MCF 10A (cell line): ENCODE measurements at regions not wholly inside any gene's neighbourhood (a gene's known extent, or its start where the extent isn't known, plus 50 kb on each side); places are given as distances from the start of the nearest gene placed in this dataset.

Experiments
- BruUV-seq: library from RNA; stranded (reverse); fragments of 400-500 nt; replicated peaks from 2 replicates; lab custom pipeline; 2021; lab: Mats Ljungman, UMichigan
- CTCF ChIA-PET: fragments of 300-600 bp; sonication (Branson Sonifier 250); formaldehyde crosslinking; extraction: SDS; loops from one replicate; lab custom pipeline; 2021; ENCODE audit warnings: antibody characterized with exemption, inconsistent platforms; lab: Yijun Ruan, JAX
- POLR2A ChIA-PET: fragments of 300-600, 350-650 bp; sonication (Branson Sonifier 250); formaldehyde crosslinking; extraction: SDS; loops from one replicate; lab custom pipeline; 2020; ENCODE audit warnings: antibody characterized with exemption, inconsistent platforms; lab: Yijun Ruan, JAX
- DNase-seq: peaks from one replicate; pipeline ENCODE4 v3.0.0-alpha.2; 2018; ENCODE audit not compliant: unreplicated experiment
- H3K27ac Mint-ChIP-seq: one replicate; pipeline ENCODE4 v1.8.0; 2022; ENCODE audit warnings: mild to moderate bottlenecking, low read depth, mixed read lengths; ENCODE audit not compliant: unreplicated experiment
- H3K27me3 Mint-ChIP-seq: one replicate; pipeline ENCODE4 v1.8.0; 2022; ENCODE audit warnings: mixed read lengths; ENCODE audit not compliant: insufficient read depth, unreplicated experiment
- H3K36me3 Mint-ChIP-seq: one replicate; pipeline ENCODE4 v1.8.0; 2022; ENCODE audit warnings: mild to moderate bottlenecking, moderate library complexity, mixed read lengths; ENCODE audit not compliant: insufficient read depth, unreplicated experiment
- H3K4me1 Mint-ChIP-seq: one replicate; pipeline ENCODE4 v1.8.0; 2022; ENCODE audit warnings: mixed read lengths; ENCODE audit not compliant: insufficient read depth, unreplicated experiment
- H3K4me3 Mint-ChIP-seq: one replicate; pipeline ENCODE4 v1.8.0; 2022; ENCODE audit warnings: mild to moderate bottlenecking, moderate library complexity, mixed read lengths; ENCODE audit not compliant: unreplicated experiment
- H3K9me3 Mint-ChIP-seq: one replicate; pipeline ENCODE4 v1.8.0; 2022; ENCODE audit warnings: mixed read lengths; ENCODE audit not compliant: unreplicated experiment
- intact Hi-C: fragments of 100-400 bp; cut with micrococcal nuclease; formaldehyde crosslinking; loops from 2 replicates; pipeline ENCODE4 v1.14.1; 2022
- TF ChIP-seq, protein P1 (sequence below): fragments of 200-600 bp; IDR thresholded peaks from one replicate; pipeline ENCODE4 v1.8.0; 2022; ENCODE audit warnings: antibody characterized with exemption, mild to moderate bottlenecking; ENCODE audit not compliant: unreplicated experiment

DNA sequence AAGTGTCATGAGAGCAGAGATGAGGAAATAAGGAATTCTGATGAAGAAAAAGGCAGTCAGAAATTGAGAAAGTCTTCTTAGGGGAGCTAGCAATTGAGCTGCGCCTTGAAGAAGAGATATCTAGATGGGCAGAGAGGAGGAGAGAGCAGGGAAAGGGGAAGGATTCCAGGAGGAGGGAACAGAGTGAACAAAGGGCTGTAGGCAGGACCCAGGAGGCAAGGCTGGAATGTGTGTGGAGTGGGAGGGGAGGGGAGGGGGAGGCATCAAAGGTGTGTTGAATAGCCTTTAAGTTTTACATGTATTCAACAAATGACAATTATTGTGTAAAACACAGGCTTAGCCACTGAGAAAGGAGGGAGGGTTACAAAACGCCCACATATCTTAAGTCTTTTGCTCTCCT lies 164.5 kb downstream of the TDRD15 start:
- H3K27ac Mint-ChIP-seq = peak overlapping the region; percentile 47
- peaks cover 18% of the 10 kb centered on the region for H3K27me3 Mint-ChIP-seq
- H3K4me3 Mint-ChIP-seq = no peak overlapping the region
- TF ChIP-seq, protein P1, sequence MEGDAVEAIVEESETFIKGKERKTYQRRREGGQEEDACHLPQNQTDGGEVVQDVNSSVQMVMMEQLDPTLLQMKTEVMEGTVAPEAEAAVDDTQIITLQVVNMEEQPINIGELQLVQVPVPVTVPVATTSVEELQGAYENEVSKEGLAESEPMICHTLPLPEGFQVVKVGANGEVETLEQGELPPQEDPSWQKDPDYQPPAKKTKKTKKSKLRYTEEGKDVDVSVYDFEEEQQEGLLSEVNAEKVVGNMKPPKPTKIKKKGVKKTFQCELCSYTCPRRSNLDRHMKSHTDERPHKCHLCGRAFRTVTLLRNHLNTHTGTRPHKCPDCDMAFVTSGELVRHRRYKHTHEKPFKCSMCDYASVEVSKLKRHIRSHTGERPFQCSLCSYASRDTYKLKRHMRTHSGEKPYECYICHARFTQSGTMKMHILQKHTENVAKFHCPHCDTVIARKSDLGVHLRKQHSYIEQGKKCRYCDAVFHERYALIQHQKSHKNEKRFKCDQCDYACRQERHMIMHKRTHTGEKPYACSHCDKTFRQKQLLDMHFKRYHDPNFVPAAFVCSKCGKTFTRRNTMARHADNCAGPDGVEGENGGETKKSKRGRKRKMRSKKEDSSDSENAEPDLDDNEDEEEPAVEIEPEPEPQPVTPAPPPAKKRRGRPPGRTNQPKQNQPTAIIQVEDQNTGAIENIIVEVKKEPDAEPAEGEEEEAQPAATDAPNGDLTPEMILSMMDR = no peak
- intact Hi-C loops = no loop called here
- ChIA-PET CTCF (no interaction called here), POLR2A (no interaction called here)
- BruUV-seq = no TSS peak
- DNase-seq = no peak
- H3K36me3 Mint-ChIP-seq = no peaks in the 10 kb centered on the region
- no peaks in the 10 kb centered on the region for H3K4me1 Mint-ChIP-seq
- no peaks in the 10 kb centered on the region for H3K9me3 Mint-ChIP-seq

DNA sequence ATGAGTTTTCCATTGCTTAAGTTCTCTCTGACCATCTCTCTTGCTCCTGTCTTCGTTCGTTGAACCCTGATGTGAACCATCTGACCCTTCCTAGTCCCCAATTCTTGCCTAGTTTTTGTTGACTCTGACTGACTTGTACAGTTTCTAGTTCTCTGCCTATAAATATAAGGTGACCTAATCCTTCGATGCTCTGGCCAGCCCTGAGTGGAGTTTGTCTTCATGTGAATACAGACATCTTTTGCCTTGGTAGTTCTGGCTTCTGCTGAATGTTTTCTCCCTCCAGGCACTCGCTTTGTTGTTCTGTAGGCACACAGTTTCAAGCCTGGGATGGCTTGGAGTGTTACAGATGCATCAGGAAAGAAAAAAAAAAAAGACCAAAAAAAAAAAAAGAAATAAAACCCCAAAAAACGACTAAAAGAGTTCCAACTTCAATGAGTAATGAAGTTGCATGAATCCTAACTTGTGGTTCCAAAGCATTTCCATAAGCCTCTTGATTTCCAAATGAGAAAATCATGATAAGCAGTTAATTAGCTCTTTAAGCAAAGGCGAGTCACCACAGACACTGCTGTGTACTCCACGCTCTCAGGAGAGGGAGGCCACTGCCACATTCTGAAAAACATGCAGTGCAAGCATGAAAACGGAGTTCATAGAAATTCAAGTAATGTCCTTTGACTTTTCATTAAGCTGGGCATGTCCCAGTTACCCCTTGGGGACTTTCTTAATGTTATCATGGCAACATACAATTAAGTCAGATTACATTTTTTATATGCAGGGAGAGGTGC lies 165.2 kb downstream of the TDRD15 start:
- no peak overlapping the region for H3K27ac Mint-ChIP-seq
- intact Hi-C loops = no loop called here
- CTCF ChIA-PET = interaction anchor here (1.0 kb wide), 1 partner anchor 22 kb away, joined by 3 read pairs; no protein-coding TSS in a partner anchor

DNA sequence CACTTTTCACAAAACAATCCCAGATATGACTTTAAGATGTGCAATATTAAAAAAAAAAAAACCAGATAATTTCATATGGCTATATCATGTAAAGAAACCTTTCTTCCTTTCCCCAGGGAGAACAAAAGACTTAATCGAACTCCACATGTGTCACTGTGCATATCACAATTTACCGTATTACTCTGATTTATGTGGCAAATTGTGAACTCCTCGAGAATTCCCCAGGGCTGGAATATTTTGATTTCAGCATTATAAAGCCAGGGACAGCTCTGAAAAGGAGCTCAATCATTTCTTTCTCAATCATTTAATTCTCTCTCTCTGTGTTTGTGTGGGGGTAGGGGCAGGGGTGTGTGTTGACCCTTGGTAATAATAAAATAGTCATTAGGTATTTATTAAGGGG lies 165.8 kb downstream of the TDRD15 start:
- ChIA-PET CTCF (interaction anchor here (1.0 kb wide), 1 partner anchor 21 kb away, joined by 3 read pairs; no protein-coding TSS in a partner anchor), POLR2A (interaction anchor here (0.6 kb wide), 1 partner anchor 15 kb away, joined by 3 read pairs; no protein-coding TSS in a partner anchor)
- H3K9me3 Mint-ChIP-seq = no peaks in the 10 kb centered on the region
- H3K36me3 Mint-ChIP-seq = no peaks in the 10 kb centered on the region
- intact Hi-C loops = no loop called here
- H3K4me1 Mint-ChIP-seq = no peaks in the 10 kb centered on the region
- no peak for DNase-seq
- no peak overlapping the region for H3K27ac Mint-ChIP-seq
- TF ChIP-seq, protein P1 = no peak
- BruUV-seq = no TSS peak
- H3K4me3 Mint-ChIP-seq = no peak overlapping the region
- H3K27me3 Mint-ChIP-seq = peaks cover 18% of the 10 kb centered on the region

More for the DNA sequence above, 165.2 kb downstream of the TDRD15 start:
- H3K4me1 Mint-ChIP-seq = no peaks in the 10 kb centered on the region
- POLR2A ChIA-PET = no interaction called here
- TF ChIP-seq, protein P1 = no peak
- no peak for DNase-seq
- H3K36me3 Mint-ChIP-seq = no peaks in the 10 kb centered on the region
- H3K9me3 Mint-ChIP-seq = no peaks in the 10 kb centered on the region
- H3K4me3 Mint-ChIP-seq = no peak overlapping the region
- no TSS peak for BruUV-seq
- peaks cover 18% of the 10 kb centered on the region for H3K27me3 Mint-ChIP-seq

DNA sequence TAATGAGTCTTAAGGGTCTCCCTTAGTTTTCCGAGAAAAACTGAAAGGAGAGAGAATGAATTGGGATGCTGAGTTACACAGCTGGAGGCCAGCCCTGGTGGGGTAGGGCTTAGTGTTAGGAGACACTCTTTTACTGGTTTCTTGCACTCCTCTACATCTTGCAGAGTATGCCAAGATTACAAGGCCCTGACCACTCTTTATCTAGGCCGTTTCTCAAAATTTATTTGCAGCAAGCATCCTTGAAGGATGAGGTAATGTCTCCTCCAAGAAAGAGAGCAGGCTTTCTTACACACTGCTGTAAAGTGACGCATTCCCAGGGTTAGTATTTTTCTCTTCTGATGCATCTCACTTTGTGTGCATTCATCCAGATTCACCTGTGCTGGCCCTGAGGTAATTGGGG lies 166.2 kb downstream of the TDRD15 start:
- no TSS peak for BruUV-seq
- Mint-ChIP-seq H3K36me3 (no peaks in the 10 kb centered on the region), H3K27ac (no peak overlapping the region)

More for the DNA sequence above, 166.2 kb downstream of the TDRD15 start:
- H3K4me1 Mint-ChIP-seq = no peaks in the 10 kb centered on the region
- intact Hi-C loops = no loop called here
- H3K4me3 Mint-ChIP-seq = no peak overlapping the region
- DNase-seq = no peak
- CTCF ChIA-PET = interaction anchor here (0.7 to 0.8 kb wide), 2 partner anchors 19 to 132 kb away, joined by 3 read pairs; no protein-coding TSS in a partner anchor
- peaks cover 23% of the 10 kb centered on the region for H3K27me3 Mint-ChIP-seq
- TF ChIP-seq, protein P1 = no peak
- no peaks in the 10 kb centered on the region for H3K9me3 Mint-ChIP-seq
- POLR2A ChIA-PET = interaction anchor here (0.6 kb wide), 1 partner anchor 16 kb away, joined by 3 read pairs; no protein-coding TSS in a partner anchor
